Cardiac septum (tissue), 1 donor: ENCODE measurements at regions not wholly inside any gene's neighbourhood (a gene's known extent, or its start where the extent isn't known, plus 50 kb on each side); places are given as distances from the start of the nearest gene placed in this dataset.

Experiments
- DNase-seq: peaks from one replicate; pipeline ENCODE4 v3.0.0-alpha.2; 2020; ENCODE audit warnings: low spot score
- intact Hi-C: fragments of 100-400 bp; cut with DNase I; formaldehyde crosslinking; loops from one replicate; pipeline ENCODE4 v1.14.0; 2022
- donor health status: DM: no; HTN: no; CAD: no.

- no peak for DNase-seq
- intact Hi-C loops, result loop anchor here (10.0 kb wide), 1 partner anchor 50 kb away; no protein-coding TSS in a partner anchor
Observed at GRCh38 chr9:13735181-13735580, 455.7 kb upstream of the MPDZ start.

DNA sequence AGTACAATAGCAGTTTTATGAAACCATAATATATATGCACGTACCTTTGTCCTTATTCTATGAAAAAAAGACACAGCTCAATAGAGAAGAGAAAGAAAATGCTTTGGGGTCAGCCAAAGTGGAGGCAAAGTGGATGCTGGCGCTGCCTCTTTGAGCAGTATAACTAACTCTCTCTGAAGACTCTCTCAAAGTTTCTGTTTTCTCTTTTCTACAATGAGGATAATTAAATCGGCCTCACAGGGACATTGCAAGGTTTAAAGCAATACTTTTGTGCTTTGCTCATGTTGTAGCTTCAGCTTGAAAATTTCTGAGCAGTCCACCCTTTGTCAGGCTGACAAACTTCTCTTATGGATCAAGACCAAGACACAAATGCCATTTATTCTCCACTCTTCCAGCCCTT lies 455.1 kb upstream of the MPDZ start:
- intact Hi-C loops, result loop anchor here (10.0 kb wide), 1 partner anchor 50 kb away; no protein-coding TSS in a partner anchor

GRCh38 chr9:13732290-13732689 lies 452.8 kb upstream of the MPDZ start:
- no peak for DNase-seq
- intact Hi-C loops, result loop anchor here (10.0 kb wide), 1 partner anchor 53 kb away; no protein-coding TSS in a partner anchor

More for the DNA sequence above, 455.1 kb upstream of the MPDZ start:
- DNase-seq, result no peak

DNA sequence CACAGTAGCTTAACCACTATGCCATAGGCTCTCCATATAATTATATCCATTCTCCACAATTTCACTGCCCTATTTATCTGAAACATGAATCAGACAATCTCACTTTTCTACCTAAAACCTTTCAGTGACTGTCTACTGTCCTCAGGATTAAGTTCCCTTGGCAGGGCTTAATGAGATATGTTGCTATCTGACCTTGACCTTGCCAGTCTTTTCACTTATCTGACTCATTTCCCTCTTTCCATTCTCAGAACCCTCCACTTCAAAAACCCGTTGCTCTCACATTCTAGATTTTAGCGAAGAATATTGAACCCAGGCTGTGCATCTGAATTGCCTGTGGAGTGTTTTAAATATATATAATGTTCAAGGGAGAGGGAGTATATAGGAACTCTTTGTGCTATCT lies 452.1 kb upstream of the MPDZ start:
- intact Hi-C loops, result loop anchor here (10.0 kb wide), 1 partner anchor 53 kb away; no protein-coding TSS in a partner anchor
- no peak for DNase-seq

GRCh38 chr9:13729955-13730354 lies 450.5 kb upstream of the MPDZ start:
- no peak for DNase-seq
- intact Hi-C loops, result loop anchor here (10.0 kb wide), 1 partner anchor 55 kb away; no protein-coding TSS in a partner anchor

- DNase-seq, result no peak
- intact Hi-C loops, result no loop called here
Observed at GRCh38 chr9:13728917-13729811, 449.7 kb upstream of the MPDZ start.

DNA sequence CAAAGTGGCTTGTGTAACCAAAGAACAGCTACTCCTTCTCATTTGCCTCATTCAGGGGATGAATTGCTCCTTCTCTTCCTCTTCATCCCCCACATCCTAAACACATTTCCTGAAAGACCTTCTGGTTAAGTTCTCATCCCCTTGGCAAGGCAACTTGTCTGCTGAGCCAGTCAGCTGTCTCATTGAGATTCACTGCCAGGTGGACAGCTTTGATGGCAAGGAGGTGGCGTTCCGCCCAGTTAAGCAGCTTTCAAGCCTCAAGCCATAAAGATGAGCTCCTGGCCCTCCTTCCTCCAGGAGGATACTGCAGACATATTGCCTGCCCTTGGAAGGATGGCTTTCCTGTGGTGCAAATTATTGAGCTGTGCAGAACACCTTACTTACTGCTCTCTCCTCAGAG lies 448.6 kb upstream of the MPDZ start:
- intact Hi-C loops, result no loop called here
- no peak for DNase-seq

- no peak for DNase-seq
- intact Hi-C loops, result no loop called here
Observed at GRCh38 chr9:13726746-13727145, 447.3 kb upstream of the MPDZ start.

GRCh38 chr9:13725516-13725915 lies 446.0 kb upstream of the MPDZ start:
- intact Hi-C loops, result no loop called here
- DNase-seq, result no peak

GRCh38 chr9:13721481-13722235 lies 442.2 kb upstream of the MPDZ start:
- DNase-seq, result no peak
- intact Hi-C loops, result no loop called here

DNA sequence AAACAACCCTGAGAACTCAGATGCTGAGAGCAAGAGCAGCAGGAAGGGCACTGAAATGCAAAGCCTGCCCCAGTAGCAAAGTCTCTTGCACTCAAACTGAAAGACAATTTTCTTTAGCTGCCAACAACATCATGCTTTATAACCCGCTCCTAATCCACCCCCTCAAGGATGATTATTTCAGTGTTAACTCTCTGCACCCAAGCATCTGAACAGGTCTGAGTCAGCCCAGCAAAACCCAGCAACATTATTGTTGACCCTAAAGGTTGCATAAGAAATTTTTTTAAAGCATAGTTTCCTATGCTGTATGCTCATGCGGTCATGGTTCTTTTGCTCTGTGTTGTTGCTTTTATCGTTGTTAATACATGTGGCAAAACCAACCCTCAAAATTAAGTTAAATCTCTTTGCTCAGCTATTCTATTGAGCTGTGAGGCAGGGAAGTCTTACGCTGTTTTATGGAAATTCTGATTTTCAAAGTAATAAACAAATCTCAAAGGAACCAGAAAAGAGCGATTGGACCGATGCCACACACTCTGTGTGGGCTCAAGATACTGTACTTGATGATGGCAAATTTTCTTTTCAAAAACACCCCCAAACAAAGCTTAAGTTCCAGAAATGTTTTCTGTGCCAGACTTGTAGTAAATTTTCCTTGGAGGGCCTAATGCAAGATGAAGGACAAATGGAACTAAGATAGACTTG lies 440.6 kb upstream of the MPDZ start:
- no peak for DNase-seq
- intact Hi-C loops, result no loop called here

DNA sequence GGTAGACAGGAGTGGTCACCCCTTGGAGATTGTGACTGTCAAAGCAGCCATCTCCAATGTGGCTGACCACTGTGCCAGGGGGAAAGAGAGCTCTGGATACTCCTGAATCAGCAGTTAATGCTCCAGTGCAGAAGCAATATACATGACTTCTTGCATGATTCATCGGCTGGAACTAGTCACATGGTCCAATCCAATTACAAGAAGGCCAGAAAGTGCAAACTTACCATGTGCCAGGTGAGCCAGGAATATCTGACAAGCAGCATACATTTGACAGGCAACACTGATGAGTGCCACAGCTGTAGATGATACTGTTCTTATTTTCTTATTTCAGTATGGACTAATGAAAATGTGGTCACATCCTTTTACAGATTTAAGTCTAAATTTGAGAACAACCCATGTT lies 440.0 kb upstream of the MPDZ start:
- intact Hi-C loops, result no loop called here

DNA sequence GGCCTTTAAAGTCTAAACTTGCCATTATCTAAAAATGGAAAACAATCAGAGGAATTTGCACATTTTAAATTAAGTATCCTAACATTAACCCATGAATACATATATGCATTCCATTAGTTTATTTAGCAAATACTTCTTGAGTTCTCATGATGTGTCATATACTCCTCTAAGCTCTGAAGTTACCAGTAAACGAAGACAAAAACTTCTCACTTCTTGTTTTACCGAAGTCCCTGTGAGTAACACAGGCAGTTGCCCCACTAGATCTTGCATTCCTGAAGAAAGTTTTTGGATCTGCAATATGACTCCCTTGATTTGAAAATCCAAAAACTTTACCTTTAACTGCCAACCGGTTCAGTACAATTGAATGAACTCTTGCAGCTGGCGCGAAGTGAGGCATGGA lies 439.0 kb upstream of the MPDZ start:
- intact Hi-C loops, result no loop called here
- DNase-seq, result no peak

More for the DNA sequence above, 440.0 kb upstream of the MPDZ start:
- DNase-seq, result no peak

DNA sequence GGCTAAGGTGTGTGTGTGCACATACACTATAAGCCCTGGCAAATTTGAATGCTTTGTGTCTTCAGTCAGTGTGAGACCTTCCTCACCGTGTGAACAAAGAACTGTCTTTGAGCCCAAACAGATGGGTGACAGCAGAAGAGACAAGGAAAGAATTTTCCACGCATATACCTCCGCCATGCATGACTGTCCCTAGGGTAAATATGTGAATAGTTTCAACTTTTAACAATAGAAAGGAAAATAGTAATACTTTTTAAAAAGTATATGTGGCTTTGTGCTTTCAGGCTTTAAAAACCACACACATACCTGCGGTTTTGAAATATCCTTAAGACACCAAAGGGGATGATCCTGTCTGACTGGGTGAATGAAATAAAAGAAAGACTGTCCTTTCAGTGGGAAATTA lies 438.6 kb upstream of the MPDZ start:
- intact Hi-C loops, result no loop called here
- DNase-seq, result no peak

DNA sequence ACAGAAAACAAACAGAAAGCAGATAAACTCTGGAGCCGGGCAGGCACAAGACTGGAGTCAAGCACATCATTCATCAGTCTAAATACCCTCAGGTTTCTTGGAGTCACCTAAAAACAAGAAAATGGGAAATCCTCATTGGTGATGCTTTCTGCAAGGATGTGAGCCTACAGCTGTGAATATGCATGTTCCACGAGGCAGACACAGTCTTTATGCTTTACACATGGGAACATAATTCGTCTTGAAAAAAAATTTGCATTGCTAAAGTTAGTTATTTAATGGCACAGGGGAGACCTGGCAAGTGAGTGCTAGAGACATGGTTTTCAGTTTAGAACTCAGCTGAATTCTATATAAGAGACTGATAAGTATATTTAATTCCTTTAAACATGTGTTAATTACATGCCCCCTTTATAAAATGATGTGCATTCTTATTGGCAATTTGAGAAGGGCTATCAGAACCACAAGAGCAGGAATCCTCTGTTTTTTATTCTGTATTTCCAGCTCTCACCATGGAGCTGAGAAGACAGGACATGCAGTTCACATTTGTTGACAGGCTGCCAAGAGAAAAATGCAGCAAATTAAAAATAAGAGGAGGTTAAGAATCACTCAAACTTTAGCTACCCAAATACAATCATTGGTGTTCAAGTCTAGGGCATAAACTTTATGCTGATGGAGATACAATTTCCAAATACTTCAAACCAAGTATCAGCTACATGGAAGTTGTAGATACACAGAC lies 438.0 kb upstream of the MPDZ start:
- intact Hi-C loops, result no loop called here
- no peak for DNase-seq

GRCh38 chr9:13716601-13717321 lies 437.3 kb upstream of the MPDZ start:
- intact Hi-C loops, result no loop called here
- DNase-seq, result no peak

DNA sequence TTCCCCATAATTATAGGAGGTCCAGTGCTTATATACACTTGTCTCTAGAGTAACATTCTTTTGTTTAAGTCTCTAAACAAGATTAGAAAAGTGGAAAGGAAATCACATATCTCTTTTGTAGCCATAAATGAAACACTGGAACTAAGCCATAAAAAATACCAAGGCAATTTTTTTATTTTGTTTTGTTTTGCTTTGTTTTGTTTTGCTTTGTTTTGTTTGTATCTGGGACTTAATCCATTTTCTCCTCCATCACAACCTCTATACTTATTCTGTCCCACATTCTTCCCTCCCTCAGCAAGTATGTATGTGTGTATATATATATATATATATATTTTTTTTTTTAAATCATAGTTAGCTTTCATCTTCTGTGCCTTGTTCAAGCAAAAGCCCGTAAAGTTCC lies 436.6 kb upstream of the MPDZ start:
- intact Hi-C loops, result no loop called here
- DNase-seq, result no peak

DNA sequence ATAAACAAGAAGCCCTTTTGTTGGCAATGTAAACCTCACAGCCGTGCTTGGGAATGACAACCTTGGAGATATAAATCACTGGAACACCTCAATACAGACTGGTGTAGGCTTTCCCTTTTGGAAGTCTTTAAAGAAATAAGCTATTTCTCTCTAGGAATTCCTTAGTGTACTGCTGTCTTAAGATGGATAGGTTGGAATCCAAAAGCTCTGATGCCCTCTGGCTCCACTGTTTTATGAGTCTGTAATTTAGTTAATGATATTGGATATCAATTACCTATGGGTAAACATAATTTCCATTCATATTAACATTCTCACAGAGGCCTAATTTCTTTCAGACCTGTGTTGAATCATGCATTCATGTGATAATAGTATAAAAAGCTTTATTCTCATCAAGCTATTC lies 435.9 kb upstream of the MPDZ start:
- intact Hi-C loops, result no loop called here

More for the DNA sequence above, 435.9 kb upstream of the MPDZ start:
- no peak for DNase-seq
